ENCODE measurements at regions not wholly inside any gene's neighbourhood (a gene's known extent, or its start where the extent isn't known, plus 50 kb on each side); places are given as distances from the start of the nearest gene placed in this dataset.

DNA sequence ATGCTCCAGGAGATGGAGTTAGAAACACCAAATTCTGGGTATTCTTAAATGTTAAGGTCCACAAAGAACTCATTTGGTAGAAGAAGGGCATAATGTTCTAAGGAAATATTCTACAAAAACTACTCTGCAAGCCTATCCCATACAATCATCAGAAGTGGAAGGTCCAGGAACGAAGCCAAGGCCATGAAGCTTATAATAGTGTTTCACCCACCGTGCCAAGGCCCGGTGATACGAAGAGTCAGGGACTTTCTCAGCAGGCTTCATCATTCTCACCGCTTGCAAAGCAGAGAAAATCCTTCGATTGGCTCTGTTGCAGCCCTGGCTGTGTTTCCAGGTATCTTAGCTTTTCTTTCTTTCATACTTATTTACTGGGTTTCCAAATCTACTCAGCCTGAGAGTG lies 351.9 kb upstream of the CELF2 start:
- SMC1A ChIA-PET (ENCODE audit: uncharacterized antibody, unreplicated experiment): no interaction called here
- in situ Hi-C loops (cut with MboI): no loop called here
- BruUV-seq (replicated peaks): no TSS peak

DNA sequence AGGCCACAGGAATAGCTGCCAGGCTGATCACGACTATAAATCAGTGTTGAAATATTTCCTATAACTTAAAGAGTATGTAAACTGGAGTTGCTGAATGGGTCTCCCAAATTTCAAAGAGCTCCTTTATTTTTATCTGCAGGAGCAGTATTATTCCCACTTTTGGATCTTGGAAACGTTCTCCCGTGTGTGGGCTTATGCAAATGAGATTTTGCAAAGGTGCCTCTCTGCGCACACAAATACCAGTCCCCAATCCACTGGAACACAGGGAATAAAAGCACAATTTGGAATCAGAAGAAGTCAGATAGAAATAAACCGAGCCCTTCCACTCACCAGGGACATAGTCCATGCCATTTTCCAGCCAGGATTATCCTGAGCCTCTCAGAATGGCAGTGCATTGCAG lies 350.2 kb upstream of the CELF2 start:
- Histone ChIP-seq H3K36me3 (ENCODE audit: control insufficient read depth in 2 of 2, insufficient read depth in 2 of 2, low read length in 1 of 2) (no peaks in the 10 kb centered on the region), H3K4me3 (no peak overlapping the region), H2AFZ (ENCODE audit: control insufficient read depth, low read depth, low read length) (no peak overlapping the region), H3K27ac (ENCODE audit: control insufficient read depth, insufficient read depth) (no peak overlapping the region), H3K27me3 (replicated peaks in 1 of 2; ENCODE audit: control insufficient read depth in 2 of 2, insufficient read depth in 2 of 2, low read length in 1 of 2) (no peaks in the 10 kb centered on the region; a peak in 2 of 4 replicates), H4K20me1 (ENCODE audit: control insufficient read depth, insufficient read depth) (no peaks in the 10 kb centered on the region), H3K79me2 (ENCODE audit: control insufficient read depth, insufficient read depth, low read length) (no peaks in the 10 kb centered on the region), H3K9ac (ENCODE audit: control insufficient read depth, insufficient read depth, low read length) (no peak overlapping the region), H3K4me2 (ENCODE audit: control insufficient read depth, insufficient read depth) (no peak overlapping the region), H3K9me3 (replicated peaks; ENCODE audit: control insufficient read depth, insufficient read depth, low read length) (no peaks in the 10 kb centered on the region), H3K4me1 (ENCODE audit: control insufficient read depth, insufficient read depth, low read length) (no peaks in the 10 kb centered on the region)
- DNase-seq (ENCODE audit: low read depth, low spot score): no peak
- intact Hi-C loops (cut with micrococcal nuclease; ENCODE audit: unreplicated experiment): no loop called here
- in situ Hi-C loops (cut with MboI): no loop called here
- ATAC-seq: no peak
- FAIRE-seq: no peak
- SMC1A ChIA-PET (ENCODE audit: uncharacterized antibody, unreplicated experiment): no interaction called here
- RAD21 ChIA-PET (ENCODE audit: unreplicated experiment): no interaction called here
- CTCF ChIA-PET: no interaction called here
- BruUV-seq (replicated peaks): no TSS peak
- POLR2A ChIA-PET: no interaction called here
- WGBS (ENCODE audit: insufficient coverage, insufficient replicate concordance, low lambda C conversion rate, missing lambda C conversion rate): 3% methylated on average over 5 of the region's 5 CpGs
- TF ChIP-seq, protein P1, sequence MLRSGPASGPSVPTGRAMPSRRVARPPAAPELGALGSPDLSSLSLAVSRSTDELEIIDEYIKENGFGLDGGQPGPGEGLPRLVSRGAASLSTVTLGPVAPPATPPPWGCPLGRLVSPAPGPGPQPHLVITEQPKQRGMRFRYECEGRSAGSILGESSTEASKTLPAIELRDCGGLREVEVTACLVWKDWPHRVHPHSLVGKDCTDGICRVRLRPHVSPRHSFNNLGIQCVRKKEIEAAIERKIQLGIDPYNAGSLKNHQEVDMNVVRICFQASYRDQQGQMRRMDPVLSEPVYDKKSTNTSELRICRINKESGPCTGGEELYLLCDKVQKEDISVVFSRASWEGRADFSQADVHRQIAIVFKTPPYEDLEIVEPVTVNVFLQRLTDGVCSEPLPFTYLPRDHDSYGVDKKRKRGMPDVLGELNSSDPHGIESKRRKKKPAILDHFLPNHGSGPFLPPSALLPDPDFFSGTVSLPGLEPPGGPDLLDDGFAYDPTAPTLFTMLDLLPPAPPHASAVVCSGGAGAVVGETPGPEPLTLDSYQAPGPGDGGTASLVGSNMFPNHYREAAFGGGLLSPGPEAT (IDR thresholded peaks at IDR 0.05; ENCODE audit: low read depth): no peak
- no peak for TF ChIP-seq ZNF687 (IDR thresholded peaks at IDR 0.05)
- TF ChIP-seq ESRRA (IDR thresholded peaks at IDR 0.05; ENCODE audit: low read length): no peak
- TF ChIP-seq RUNX3 (IDR thresholded peaks at IDR 0.05; ENCODE audit: low read length): no peak
- TF ChIP-seq ZNF622 (IDR thresholded peaks at IDR 0.05): no peak
- TF ChIP-seq, protein P2, sequence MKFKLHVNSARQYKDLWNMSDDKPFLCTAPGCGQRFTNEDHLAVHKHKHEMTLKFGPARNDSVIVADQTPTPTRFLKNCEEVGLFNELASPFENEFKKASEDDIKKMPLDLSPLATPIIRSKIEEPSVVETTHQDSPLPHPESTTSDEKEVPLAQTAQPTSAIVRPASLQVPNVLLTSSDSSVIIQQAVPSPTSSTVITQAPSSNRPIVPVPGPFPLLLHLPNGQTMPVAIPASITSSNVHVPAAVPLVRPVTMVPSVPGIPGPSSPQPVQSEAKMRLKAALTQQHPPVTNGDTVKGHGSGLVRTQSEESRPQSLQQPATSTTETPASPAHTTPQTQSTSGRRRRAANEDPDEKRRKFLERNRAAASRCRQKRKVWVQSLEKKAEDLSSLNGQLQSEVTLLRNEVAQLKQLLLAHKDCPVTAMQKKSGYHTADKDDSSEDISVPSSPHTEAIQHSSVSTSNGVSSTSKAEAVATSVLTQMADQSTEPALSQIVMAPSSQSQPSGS (IDR thresholded peaks at IDR 0.05; ENCODE audit: low read length): no peak
- no peak for TF ChIP-seq NBN (IDR thresholded peaks at IDR 0.05)
- no peak for TF ChIP-seq BCL3 (IDR thresholded peaks at IDR 0.05; ENCODE audit: borderline replicate concordance, insufficient read depth, low read depth, low read length, poor library complexity, severe bottlenecking)
- no peak for TF ChIP-seq ZSCAN29 (IDR thresholded peaks at IDR 0.05)

More for the DNA sequence above, 351.9 kb upstream of the CELF2 start:
- Histone ChIP-seq H3K27me3 (replicated peaks in 1 of 2; ENCODE audit: control insufficient read depth in 2 of 2, insufficient read depth in 2 of 2, low read length in 1 of 2) (no peaks in the 10 kb centered on the region; a peak in 2 of 4 replicates), H3K9ac (ENCODE audit: control insufficient read depth, insufficient read depth, low read length) (no peak overlapping the region), H3K4me1 (ENCODE audit: control insufficient read depth, insufficient read depth, low read length) (no peaks in the 10 kb centered on the region), H3K9me3 (replicated peaks; ENCODE audit: control insufficient read depth, insufficient read depth, low read length) (no peaks in the 10 kb centered on the region), H3K27ac (ENCODE audit: control insufficient read depth, insufficient read depth) (no peak overlapping the region), H3K4me3 (no peak overlapping the region), H3K79me2 (ENCODE audit: control insufficient read depth, insufficient read depth, low read length) (no peaks in the 10 kb centered on the region), H2AFZ (ENCODE audit: control insufficient read depth, low read depth, low read length) (no peak overlapping the region), H3K4me2 (ENCODE audit: control insufficient read depth, insufficient read depth) (no peak overlapping the region), H4K20me1 (ENCODE audit: control insufficient read depth, insufficient read depth) (no peaks in the 10 kb centered on the region), H3K36me3 (ENCODE audit: control insufficient read depth in 2 of 2, insufficient read depth in 2 of 2, low read length in 1 of 2) (no peaks in the 10 kb centered on the region)
- CTCF ChIA-PET: no interaction called here
- no peak for FAIRE-seq
- TF ChIP-seq BMI1 (IDR thresholded peaks at IDR 0.05; ENCODE audit: borderline replicate concordance): no peak
- TF ChIP-seq EP300 (IDR thresholded peaks at IDR 0.05; ENCODE audit: borderline replicate concordance in 1 of 2, control insufficient read depth in 1 of 2, low read depth in 2 of 2, low read length in 2 of 2): no peak
- POLR2A ChIA-PET: no interaction called here
- RAD21 ChIA-PET (ENCODE audit: unreplicated experiment): no interaction called here
- DNase-seq (ENCODE audit: low read depth, low spot score): no peak
- ATAC-seq: no peak
- WGBS (ENCODE audit: insufficient coverage, insufficient replicate concordance, low lambda C conversion rate, missing lambda C conversion rate): 18% methylated on average over 6 of the region's 6 CpGs
- intact Hi-C loops (cut with micrococcal nuclease; ENCODE audit: unreplicated experiment): no loop called here
